HuH-7.5 (cell line): ENCODE measurements at regions not wholly inside any gene's neighbourhood (a gene's known extent, or its start where the extent isn't known, plus 50 kb on each side); places are given as distances from the start of the nearest gene placed in this dataset.
"Not testable (repeated sequence)": the region's sequence is repeated elsewhere in the genome, so short reads cannot be mapped to it uniquely, and the experiment has no call there.

Experiments
- DNase-seq: peaks from one replicate; pipeline ENCODE4 v3.0.0; 2011; ENCODE audit warnings: low spot score

DNA sequence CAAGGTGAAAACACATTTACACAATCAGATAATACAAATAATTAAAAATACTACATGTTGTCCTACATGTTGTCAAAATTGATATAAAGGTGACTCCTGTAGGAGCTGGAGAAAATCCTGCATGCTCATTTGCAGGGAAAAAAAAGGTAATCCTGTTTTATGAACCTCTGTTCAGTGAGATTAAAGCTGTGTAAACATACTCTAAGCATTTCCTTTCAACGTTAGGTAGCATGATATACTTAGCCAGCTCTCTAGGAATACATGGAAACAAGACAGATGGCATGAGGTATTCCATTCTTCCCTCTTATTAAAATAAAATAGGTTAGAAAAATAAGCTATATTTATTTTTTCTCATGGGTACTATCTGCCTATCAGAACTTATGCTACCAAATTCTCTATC is 635.7 kb upstream of the FLRT2 start:
- DNase-seq: no peak

DNA sequence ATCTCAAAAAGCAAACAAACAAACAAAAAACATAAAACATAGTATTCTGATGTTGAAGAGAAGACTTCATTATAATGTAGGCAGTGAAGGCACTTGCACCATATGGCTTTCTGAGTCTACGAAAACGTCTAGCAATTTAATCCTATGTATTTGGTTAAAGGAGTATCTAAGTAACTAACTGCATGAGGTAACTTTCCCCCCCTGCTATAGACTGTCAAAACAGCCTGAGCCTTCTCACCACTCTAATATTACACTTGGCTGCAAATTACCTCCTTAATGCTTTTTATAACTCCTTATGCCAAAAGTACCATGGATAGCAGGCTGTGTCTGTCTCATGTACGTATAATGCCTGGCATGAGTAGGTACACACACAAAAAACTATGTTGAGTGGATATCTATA is 607.6 kb upstream of the FLRT2 start:
- DNase-seq: no peak

DNA sequence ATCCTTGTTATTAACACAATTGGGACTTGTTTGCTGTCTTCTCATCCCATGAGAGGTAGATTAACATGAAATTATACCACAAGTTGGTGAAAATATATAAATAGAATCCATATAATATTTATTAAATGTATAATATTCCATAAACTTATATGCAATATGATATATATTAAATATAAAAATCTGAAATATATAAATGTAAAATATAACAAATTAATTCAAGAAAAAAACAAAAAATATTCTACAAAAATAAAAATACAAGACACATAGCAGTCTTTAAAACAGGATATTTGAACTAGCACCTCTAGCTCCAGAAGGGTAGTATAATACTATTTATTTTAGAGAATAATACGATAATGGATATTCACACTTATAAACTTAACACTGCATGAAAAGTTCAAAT is 603.3 kb upstream of the FLRT2 start:
- DNase-seq: no peak

DNA sequence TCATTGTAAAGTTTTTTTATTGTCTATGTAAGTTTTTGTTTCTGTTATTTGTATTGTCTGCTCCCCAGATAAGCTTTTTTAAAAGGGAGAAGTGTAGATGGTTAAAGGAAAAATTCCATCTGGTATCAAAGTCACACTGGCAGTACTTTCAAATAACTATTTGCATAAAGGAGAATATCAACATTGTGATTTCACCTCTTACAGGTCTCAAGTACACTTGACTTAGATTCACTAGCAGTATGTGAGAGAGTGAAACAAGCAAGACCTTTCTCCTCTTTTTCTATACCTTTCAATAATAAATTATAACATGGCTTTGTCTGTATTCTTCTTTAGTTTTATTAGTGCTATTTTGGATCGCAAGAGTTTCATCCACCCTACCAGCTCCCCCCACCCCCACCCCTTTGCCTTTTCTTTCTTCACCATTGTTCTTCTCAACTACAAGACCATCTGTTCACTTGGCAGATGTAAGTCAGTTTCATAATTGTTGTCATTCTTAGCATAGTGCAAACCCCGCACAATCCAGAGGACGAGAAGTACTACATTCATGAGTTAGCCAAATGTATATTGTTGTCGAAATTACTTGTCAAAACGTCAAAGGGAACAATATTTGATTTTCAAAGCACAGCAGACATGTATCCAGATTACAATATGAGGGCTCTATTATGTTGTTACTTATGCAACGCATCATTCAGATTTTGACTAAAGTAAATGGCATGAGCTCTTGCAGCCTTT is 602.7 kb upstream of the FLRT2 start:
- no peak for DNase-seq

DNA sequence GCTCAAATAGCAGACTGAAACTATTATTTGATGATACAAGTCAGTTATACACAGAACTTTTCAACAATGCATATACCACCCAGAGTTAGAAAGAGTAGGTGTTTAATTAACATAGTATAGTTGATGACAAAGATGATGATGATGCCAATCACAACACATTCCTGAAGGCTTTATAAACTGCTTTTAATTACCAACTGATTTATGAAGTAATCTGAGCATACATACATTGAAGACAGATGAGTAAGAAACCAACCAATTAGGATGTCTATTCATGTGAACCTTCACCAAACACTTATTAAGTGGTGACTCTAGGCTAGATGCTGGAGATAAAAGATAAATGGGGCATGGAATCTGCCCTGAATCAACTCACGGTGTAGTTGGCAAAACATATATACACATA is 600.9 kb upstream of the FLRT2 start:
- no peak for DNase-seq

DNA sequence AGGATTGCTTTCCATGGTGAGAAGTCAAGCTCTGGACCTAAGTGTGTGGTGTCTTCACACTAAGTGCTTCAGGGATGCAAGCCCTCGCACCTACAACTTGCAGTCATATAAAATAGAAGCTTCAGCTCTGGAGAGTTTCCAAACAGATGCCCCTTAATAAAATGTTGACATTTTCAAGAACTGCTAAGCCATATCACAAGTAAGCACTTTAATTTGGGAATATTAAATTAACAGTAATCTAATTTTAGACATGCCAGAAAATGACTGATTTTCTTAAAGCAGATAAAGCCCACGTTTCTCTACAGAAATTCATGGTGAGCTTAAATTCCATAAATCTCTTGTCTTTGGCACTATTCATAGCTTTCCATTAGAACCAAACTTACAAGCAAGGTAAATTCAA is 600.1 kb upstream of the FLRT2 start:
- DNase-seq: no peak

DNA sequence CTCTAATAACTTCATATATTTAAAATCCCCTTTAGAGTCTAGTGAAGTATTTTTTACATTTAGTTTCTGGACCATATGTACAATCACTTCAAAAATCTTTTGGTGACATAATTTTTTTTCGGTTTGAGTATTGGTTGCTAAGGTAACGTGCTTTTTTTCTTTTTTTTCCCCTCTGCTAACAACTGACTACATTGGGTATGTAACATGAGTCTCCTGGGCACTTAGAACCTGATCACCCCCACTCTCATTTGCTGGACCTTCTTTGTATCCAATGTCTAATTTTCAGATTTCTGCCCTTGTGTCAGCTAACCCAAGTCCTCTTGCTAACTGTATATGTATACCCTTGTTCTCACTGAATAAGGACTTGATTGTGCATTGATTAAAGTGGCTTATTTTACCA is 592.9 kb upstream of the FLRT2 start:
- no peak for DNase-seq

DNA sequence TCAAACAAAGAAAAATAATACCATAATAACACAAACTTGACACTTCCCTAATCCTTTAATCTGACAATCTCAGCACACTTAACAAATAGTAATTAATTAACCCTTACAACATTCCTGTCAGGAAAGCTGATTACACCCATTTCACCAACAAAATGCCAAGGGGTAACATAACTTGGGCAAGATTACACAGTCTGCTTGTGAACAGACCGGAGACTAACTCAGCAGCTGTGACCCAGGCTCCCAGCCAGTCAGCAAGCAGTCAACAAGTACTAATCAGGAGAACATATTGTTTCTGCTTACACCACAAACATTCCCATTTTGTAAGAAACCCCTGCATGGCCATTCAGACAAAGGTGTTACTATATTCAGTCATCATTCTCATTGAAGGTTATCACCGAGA is 592.5 kb upstream of the FLRT2 start:
- no peak for DNase-seq

DNA sequence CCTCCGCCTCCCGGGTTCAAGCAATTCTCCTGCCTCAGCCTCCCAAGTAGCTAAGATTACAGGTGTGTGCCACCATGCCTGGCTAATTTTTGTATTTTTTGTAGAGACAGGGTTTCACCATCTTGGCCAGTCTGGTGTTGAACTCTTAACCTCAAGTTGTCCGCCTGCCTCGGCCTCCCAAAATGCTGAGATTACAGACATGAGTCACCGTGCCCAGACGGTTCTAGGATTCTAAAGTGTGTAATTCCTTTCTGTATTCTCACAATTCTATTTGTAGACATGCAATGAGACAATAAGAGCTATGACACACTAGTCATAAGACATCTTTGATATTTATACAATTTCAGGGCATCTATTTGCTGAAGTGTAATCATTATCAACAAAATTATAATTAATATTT is 585.0 kb upstream of the FLRT2 start:
- DNase-seq: not testable (repeated sequence)

DNA sequence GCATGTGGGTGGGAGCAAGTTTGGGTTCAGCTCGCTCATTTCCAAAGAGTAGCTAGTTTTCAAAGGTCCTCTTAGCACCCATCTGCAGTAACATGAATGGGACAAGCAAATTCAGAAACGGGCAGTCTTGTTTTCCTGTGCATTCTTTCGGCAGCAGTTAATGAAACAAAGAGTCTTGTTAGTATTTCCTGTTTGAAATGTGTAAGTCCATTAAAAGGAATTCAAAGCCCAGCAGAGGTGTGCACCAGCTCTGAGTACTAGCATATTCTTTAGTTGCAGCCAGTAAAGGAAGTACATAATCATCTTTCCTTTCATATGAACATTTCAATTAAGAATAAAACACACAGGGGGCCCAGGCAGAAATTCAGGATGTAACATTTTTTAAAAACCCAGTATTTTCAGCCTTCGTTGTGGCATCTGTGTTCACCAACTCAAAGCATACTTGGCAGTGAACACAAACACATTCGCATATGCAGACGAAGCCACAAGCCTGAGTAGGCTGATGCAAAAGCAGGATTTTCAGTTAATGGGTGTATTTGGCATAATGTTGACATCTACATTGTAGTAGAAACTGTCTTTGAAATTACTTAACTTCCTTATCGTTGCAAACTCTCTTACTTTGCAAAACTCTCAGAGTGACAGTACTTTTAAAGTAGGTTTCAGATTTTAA is 570.0 kb upstream of the FLRT2 start:
- no peak for DNase-seq

DNA sequence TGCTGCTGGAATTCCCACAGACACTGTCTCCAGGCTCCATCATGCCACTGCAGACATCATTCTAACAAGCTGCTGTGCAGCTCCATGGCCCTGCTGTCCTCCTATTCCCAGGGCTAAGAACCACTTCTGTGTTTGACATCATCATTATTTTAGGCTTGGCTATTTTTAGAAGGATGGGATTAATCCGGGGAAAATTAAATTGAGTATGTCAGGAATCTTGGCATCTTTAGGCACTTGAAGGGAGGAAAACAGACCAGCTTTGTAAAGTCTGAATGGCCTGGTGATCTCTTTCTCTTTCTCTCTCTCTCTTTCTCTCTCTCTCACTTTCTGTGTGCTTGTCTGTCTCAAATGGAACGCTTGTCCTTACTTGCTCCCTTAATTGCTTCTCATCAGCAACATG is 568.3 kb upstream of the FLRT2 start:
- DNase-seq: no peak

DNA sequence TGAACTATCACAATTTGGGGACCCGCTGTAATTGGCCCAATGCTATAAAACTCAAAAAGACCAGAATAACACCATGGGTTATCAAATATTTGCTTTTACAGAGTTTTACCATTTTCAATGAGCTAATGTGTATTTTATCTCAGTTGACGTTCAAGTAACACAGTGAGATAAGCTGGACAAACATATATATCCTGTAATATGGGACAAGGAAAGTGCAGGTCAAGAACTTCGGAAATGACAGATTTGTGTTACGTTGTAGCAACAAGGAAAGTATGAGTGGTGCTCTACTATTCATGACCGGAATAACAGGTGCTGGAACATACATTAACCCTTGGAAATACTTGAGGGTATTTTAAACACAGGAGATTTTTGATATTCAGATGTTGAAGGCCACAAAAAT is 566.4 kb upstream of the FLRT2 start:
- no peak for DNase-seq

DNA sequence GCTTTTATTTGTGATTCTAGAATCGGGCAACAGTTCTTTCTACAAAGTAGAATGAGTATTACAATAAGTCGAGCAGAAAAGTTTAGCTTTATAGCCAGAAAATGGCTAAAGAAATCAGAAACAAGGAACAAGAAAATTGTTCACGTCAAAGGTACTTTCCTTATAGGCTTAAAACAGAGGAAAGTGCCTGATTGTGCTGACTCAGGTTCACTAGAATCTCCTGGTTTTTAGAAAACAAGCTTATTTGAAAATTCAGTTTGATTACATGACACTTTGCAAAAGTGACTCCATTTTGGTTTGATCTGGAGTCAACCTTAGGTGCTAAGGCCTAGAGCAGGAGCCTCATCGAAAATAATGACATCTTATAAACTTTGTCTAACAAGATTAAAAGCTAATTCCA is 564.7 kb upstream of the FLRT2 start:
- no peak for DNase-seq

DNA sequence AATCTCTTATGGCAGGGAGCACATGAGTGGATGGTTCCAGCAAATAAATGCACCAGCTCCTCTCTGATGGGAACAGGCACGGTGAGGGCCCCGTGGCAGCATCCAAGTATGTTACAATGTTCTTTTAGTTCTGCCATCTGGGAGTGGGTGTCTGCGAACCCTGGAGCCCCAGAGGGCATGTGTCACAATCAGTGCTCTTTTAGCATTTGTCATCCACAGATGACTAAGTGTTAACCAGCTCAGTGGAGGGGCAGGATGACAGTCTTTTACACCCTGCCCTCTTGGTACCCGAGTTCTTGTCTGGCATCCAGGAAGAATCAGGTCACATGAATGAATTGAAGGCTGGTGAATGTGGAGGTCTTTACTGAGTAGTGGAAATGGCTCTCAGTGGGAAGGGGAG is 560.4 kb upstream of the FLRT2 start:
- DNase-seq: no peak

DNA sequence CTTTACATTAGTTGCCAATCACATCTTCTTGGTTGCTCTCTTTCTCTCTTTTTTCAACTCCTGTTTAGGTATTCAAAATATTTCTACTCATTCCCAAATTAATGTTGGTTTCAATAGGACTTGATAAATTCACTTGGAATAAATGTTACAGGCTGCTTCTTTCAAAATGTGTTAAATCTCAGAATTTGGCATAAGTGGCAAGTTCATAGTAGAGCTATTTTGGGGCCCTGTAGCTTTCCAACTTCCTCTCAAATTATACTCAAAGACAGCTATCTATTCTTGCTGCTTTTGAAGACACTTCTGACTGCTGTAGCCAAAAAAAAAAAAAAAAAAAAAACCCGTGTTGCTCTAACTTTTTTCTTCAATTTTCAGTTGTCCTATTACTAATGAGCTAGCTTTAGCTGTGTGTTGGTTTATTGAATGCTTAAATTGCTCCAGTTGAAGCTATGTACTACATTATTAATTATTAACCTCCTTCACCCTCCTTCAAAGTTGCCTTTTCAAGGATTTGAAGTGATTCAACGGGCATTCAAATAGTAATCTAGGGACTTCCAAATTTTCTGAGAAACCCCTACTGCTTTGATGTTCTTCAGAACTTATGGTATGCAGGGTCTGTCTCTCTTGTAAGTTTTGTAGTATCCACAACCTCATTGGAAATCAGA is 554.6 kb upstream of the FLRT2 start:
- DNase-seq: no peak

DNA sequence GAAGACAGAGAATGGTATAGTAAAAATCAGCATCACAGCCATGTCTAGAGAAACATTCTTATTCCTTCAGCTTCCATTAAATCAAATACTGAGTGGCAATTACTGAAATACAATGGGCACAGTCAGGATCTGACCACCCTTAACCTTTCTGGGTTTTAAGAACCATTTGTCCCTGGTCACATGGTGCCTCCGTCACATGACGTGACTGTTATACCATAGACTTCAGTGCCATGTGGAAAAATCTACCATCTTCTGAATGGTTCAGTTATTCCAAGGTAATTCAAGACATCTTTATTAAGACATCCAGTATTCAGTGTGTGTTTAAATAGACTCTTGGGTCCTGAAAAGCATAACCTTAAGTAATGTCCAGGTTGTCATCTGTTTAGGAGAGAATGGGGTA is 553.1 kb upstream of the FLRT2 start:
- DNase-seq: no peak

DNA sequence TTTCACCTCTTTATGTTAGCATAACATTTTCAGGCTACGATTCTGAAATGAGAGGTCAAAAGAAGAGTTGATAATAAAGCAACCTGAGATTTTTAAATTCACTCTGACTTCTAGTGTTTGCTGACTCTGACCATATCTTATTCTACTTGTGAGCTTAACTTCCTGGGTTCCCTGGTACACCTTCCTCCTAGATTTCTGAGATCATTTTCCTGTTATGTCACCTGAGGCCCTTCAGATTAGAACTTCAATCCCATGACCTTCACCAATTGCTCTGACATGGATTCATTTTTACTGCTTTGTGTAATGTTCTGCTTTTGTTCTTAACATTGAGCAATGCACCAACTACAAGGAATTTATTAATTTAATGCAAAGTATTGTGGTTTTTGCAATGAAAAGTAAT is 542.9 kb upstream of the FLRT2 start:
- DNase-seq: no peak

DNA sequence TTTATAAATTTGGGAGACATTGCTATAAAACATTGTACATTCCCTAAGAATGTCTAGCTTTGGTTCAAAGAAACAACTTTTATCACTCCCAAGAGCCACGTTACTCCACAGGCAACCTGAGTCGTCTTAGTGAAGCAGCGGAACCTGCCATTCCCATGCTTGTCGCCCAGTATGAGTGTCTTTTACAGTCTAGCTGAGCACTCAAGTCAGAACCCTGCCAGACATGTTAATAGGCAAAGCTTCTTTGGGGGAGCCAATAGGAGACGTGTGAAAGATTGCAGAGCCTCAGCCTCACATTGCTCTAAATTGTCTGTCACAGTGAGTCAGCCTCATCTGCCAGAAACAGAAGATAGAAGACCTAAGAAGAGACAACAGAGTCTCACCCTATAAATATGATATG is 541.6 kb upstream of the FLRT2 start:
- DNase-seq: no peak

DNA sequence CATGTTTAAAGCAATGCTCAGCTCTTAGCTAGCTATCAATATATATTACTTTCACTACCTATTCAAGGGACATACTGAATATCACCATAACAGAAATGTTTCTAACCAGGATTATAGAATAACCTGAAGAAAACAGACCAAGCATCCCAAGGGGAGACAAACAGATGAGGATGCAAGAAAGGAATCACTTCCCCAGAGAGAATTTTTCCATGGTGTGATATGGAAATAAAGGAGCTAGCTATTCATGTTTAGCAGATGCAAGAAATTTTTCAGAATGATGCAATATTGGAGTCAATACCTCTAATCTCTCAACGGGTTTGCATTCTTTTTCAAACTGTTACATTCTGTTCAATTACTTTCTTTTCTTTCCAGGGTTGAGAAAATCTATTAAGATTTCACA is 538.9 kb upstream of the FLRT2 start:
- no peak for DNase-seq

DNA sequence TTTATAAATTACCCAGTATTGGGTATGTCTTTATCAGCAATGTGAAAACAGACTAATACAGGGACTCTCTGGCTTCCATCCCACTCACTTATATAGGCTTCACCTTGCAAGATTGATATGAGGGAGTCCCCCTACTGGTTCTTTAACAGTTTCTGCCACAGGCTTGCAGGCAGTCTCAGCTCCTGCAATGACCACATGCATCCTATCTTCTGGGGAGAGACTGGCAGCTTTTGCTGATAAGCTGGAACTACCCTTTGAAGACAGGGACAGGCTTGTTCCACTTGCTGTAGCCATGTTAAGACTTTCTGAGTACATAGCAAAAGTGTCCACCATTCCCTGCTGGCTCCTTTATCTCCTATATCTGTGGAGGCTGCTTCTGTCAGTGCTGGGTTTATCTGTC is 531.7 kb upstream of the FLRT2 start:
- no peak for DNase-seq

DNA sequence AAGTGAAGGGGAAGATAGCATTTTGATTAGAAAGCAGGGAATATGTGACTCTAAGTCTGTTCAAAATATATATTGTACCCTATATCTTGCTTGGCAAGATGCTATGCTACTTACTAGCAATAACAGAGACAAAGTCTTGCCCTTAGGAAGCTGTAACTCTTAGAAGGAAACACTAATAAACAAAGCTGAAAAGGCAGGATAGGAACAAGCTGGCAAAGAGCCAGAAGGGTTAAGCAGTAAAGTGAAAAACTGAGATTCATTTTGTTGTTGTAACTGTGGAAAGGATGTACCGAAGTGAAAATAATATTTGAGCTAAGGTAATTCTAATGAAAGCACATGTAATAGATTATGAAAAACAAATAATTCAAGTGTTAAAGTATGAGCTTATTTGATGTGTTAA is 527.1 kb upstream of the FLRT2 start:
- no peak for DNase-seq

DNA sequence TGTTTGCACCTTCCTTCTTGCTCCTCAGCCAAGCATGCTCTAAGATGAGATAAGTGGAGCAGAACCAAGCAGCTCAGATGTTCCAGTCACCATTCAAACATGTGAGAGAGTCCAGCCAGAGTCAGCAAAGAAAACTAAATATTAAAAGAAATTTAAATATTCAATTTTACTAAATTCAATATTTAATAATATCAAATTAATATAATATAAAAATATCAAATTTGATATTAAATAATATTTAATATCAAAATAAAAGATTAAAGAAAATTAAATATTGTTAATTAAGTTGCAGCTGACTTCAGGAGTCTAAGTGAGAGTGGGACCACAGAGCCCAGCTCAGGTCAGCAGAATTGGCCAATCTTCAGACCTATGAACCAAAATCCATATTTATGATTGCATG is 526.1 kb upstream of the FLRT2 start:
- DNase-seq: no peak

DNA sequence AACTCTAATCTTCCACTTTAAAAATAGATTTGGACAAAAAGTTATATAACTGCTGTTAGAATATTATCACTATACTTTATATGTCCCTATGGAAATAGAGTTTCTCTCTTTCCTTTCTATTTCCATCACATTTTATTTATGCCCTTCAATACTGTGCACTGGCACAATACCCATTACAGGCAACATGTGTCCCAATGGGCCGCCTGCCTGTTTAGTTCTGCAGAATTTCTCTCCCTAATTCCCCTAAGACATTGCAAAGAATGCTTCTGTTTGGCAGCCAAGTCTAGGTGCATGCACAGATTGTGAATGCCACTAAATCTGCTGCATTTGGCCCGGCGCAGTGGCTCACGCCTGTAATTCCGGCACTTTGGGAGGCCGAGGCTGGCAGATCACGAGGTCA is 520.4 kb upstream of the FLRT2 start:
- no peak for DNase-seq

DNA sequence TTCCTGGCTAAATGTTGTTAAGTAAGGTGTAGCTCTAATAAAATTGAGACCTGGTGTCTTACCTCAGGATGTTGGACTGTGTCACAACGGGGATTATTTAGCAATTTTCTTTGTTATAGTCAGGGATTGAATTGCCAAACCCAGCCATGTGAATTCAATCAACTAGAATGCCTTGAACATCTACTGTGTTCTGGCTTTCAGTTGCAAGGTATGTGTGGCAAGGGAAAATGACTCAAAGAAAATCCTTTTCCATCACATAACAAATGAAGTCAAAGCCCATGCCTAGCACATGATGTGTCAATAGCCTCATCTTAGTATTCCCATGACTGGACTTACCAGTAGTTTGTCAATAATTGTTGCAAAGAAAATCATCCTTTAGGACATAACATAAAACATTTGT is 519.8 kb upstream of the FLRT2 start:
- DNase-seq: no peak
